K562 (cell line): ENCODE measurements at regions not wholly inside any gene's neighbourhood (a gene's known extent, or its start where the extent isn't known, plus 50 kb on each side); places are given as distances from the start of the nearest gene placed in this dataset.

Experiments
- ATAC-seq: fragments of 200-7000 bp; cut with Tn5 transposase; 3 replicates; pipeline ENCODE4 v1.9.1; 2020; ENCODE audit warnings: moderate library complexity
- BruUV-seq: library from RNA; stranded (reverse); fragments of 400-500 nt; replicated peaks from 2 replicates; lab custom pipeline; 2021; lab: Mats Ljungman, UMichigan
- CTCF ChIA-PET: fragments of 300-600 bp; formaldehyde crosslinking; extraction: SDS; loops from one replicate; lab custom pipeline; 2021; ENCODE audit warnings: low intra/inter-chr PET ratio; lab: Yijun Ruan, JAX
- POLR2A ChIA-PET: fragments of 300-600, 350-650 bp; sonication (Branson Sonifier 250); formaldehyde crosslinking; extraction: SDS; loops from one replicate; lab custom pipeline; 2021; ENCODE audit warnings: antibody characterized with exemption, inconsistent platforms; lab: Yijun Ruan, JAX
- DNase-seq, 4 experiments: peaks; one replicate each; pipeline versions ENCODE4 v3.0.0 to v3.0.0-alpha.2; 2011 to 2018; ENCODE audit warnings: low spot score in 3 of 4, mixed read lengths in 3 of 4; ENCODE audit errors: extremely low read depth in 1 of 4
- FAIRE-seq: peaks from 2 replicates; lab custom pipeline; 2011; peaks lifted over from hg19 to GRCh38; lab: Jason Lieb, UNC
- H2AFZ ChIP-seq: 2 replicates; pipeline ENCODE4 v1.6.0; 2011; ENCODE audit warnings: low read depth, low read length, control low read depth, inconsistent platforms
- H3K27ac ChIP-seq: fragments of 200-600 bp; 3 replicates; pipeline ENCODE4 v1.8.0; 2011; ENCODE audit warnings: low read depth, mild to moderate bottlenecking, control low read depth, inconsistent platforms, low read length, moderate library complexity, mixed read lengths; ENCODE audit errors: extremely low read depth
- H3K27me3 ChIP-seq, 2 experiments: fragments of 300-600 bp in 1 of 2; 2 replicates in 1 of 2; 3 replicates in 1 of 2; pipeline versions ENCODE4 v1.6.0 to v1.8.0; 2011; ENCODE audit warnings: inconsistent platforms in 2 of 2, low read length in 2 of 2, mild to moderate bottlenecking in 1 of 2, mixed read lengths in 1 of 2, moderate library complexity in 1 of 2; ENCODE audit not compliant: control insufficient read depth in 2 of 2, insufficient read depth in 2 of 2
- H3K36me3 ChIP-seq: fragments of 300-600 bp; 3 replicates; pipeline ENCODE4 v1.8.0; 2011; ENCODE audit warnings: mild to moderate bottlenecking, low read length, inconsistent platforms; ENCODE audit not compliant: control insufficient read depth, insufficient read depth
- H3K4me1 ChIP-seq, 2 experiments: fragments of 200-600 bp in 1 of 2; replicated peaks in 1 of 2; 2 replicates in 1 of 2; 3 replicates in 1 of 2; pipeline versions ENCODE4 v1.5.1 to v1.8.0; 2011; ENCODE audit warnings: inconsistent platforms in 2 of 2, low read length in 2 of 2, mild to moderate bottlenecking in 1 of 2, mixed read lengths in 1 of 2, moderate library complexity in 1 of 2; ENCODE audit not compliant: control insufficient read depth in 2 of 2, insufficient read depth in 2 of 2
- H3K4me2 ChIP-seq: 2 replicates; pipeline ENCODE4 v1.6.1; 2011; ENCODE audit warnings: low read length, control low read depth, inconsistent platforms, mixed read lengths; ENCODE audit not compliant: insufficient read depth
- H3K4me3 ChIP-seq: fragments of 200-600 bp; sonication (generic), shearing (Covaris generic); 2 replicates; pipeline ENCODE4 v1.5.1; 2016; ENCODE audit warnings: control low read depth, inconsistent platforms
- H3K79me2 ChIP-seq: fragments of 200-600 bp; 3 replicates; pipeline ENCODE4 v1.8.0; 2011; ENCODE audit warnings: low read length, inconsistent platforms; ENCODE audit not compliant: control insufficient read depth, insufficient read depth
- H3K9ac ChIP-seq, 2 experiments: 2 replicates each; pipeline versions ENCODE4 v1.6.0 to v1.6.1; 2011; ENCODE audit warnings: low read depth in 2 of 2, low read length in 2 of 2, control low read depth in 1 of 2, inconsistent platforms in 1 of 2, mild to moderate bottlenecking in 1 of 2, mixed read lengths in 1 of 2; ENCODE audit not compliant: insufficient read depth in 1 of 2
- H3K9me1 ChIP-seq: one replicate; pipeline ENCODE4 v1.6.0; 2011; ENCODE audit warnings: inconsistent platforms, mild to moderate bottlenecking, low read length, moderate library complexity; ENCODE audit not compliant: control insufficient read depth, insufficient read depth
- H3K9me3 ChIP-seq: replicated peaks from 2 replicates; pipeline ENCODE4 v1.5.1; 2011; ENCODE audit warnings: low read depth, low read length, inconsistent platforms; ENCODE audit not compliant: control insufficient read depth, insufficient read depth
- H4K20me1 ChIP-seq: replicated peaks from 2 replicates; pipeline ENCODE4 v1.6.1; 2011; ENCODE audit warnings: low read length, inconsistent platforms, mixed read lengths; ENCODE audit not compliant: control insufficient read depth, insufficient read depth
- ADNP ChIP-seq: fragments of 200-800 bp; sonication (Bioruptor generic); IDR thresholded peaks from 2 replicates; pipeline ENCODE4 v1.6.1; 2016; ENCODE audit warnings: missing genetic modification characterization, missing compliant biosample characterization
- CSDE1 ChIP-seq, 2 experiments: fragments of 450-650 bp; IDR thresholded peaks; 2 replicates each; pipeline ENCODE4 v1.6.1; 2016; ENCODE audit warnings: mild to moderate bottlenecking in 1 of 2
- HCFC1 ChIP-seq: IDR thresholded peaks from 2 replicates; pipeline ENCODE4 v1.6.1; 2012; ENCODE audit warnings: low read depth, low read length, improper control_type of control experiment
- KDM1A ChIP-seq, 2 experiments: fragments of 450-650 bp; IDR thresholded peaks; 2 replicates each; pipeline ENCODE4 v1.6.1; 2016; ENCODE audit warnings: mild to moderate bottlenecking in 2 of 2
- NFXL1 ChIP-seq: fragments of 450-650 bp; formaldehyde crosslinking; IDR thresholded peaks from 2 replicates; pipeline ENCODE4 v1.4.0; 2021; ENCODE audit warnings: mild to moderate bottlenecking
- PCBP2 ChIP-seq: fragments of 200-400 bp; formaldehyde crosslinking; IDR thresholded peaks from 2 replicates; pipeline ENCODE4 v1.6.1; 2018; ENCODE audit warnings: low read length, low read depth, mild to moderate bottlenecking, moderate library complexity; ENCODE audit not compliant: poor library complexity, severe bottlenecking
- PHF20 ChIP-seq: fragments of 450-650 bp; IDR thresholded peaks from 2 replicates; pipeline ENCODE4 v1.6.1; 2018; ENCODE audit not compliant: partially characterized antibody
- RBFOX2 ChIP-seq: fragments of 200-400 bp; formaldehyde crosslinking; IDR thresholded peaks from 2 replicates; pipeline ENCODE4 v1.6.1; 2017; ENCODE audit warnings: low read depth, mild to moderate bottlenecking, low read length, moderate library complexity
- SIN3A ChIP-seq, 2 experiments: fragments of 150-350 bp in 1 of 2; IDR thresholded peaks; 2 replicates each; pipeline ENCODE4 v1.6.1; 2011 to 2016; ENCODE audit warnings: borderline replicate concordance in 2 of 2, low read depth in 2 of 2, low read length in 2 of 2, mild to moderate bottlenecking in 2 of 2, moderate library complexity in 2 of 2; ENCODE audit not compliant: control insufficient read depth in 1 of 2
- SMARCB1 ChIP-seq: IDR thresholded peaks from 2 replicates; pipeline ENCODE4 v1.6.1; 2011; ENCODE audit warnings: improper control_type of control experiment, low read depth; ENCODE audit not compliant: insufficient read length
- SP2 ChIP-seq: IDR thresholded peaks from 2 replicates; pipeline ENCODE4 v1.6.1; 2011; ENCODE audit warnings: mild to moderate bottlenecking, low read depth, low read length, moderate library complexity; ENCODE audit not compliant: poor library complexity, severe bottlenecking; ENCODE audit errors: extremely low read depth
- ZNF146 ChIP-seq: IDR thresholded peaks from one replicate; pipeline ENCODE4 v1.6.1; 2018; ENCODE audit warnings: missing compliant biosample characterization; ENCODE audit not compliant: unreplicated experiment
- ZNF311 ChIP-seq: fragments of 250-450 bp; sonication (Bioruptor Pico); IDR thresholded peaks from 2 replicates; pipeline ENCODE4 v1.4.0; 2020; ENCODE audit warnings: mild to moderate bottlenecking, moderate library complexity
- WGBS: fragments of 100-300 bp; shearing (Covaris generic); methylation state at CpG from one replicate; pipeline ENCODE4 v1.1.6; 2016; ENCODE audit warnings: low coverage, mixed read lengths; ENCODE audit not compliant: insufficient coverage; ENCODE audit errors: missing lambda C conversion rate; 5-methylcytosine and 5-hydroxymethylcytosine counted together
- in situ Hi-C: fragments of 300-500 bp; cut with MboI; formaldehyde crosslinking; loops from 4 replicates; pipeline ENCODE4 v1.15.0; 2018; ENCODE audit warnings: inconsistent platforms, mixed read lengths
- intact Hi-C: fragments of 100-400 bp; cut with micrococcal nuclease; formaldehyde crosslinking; loops from 2 replicates; pipeline ENCODE4 v1.14.2; 2022
- TF ChIP-seq, protein P1 (sequence below): sonication (generic); formaldehyde crosslinking; IDR thresholded peaks from 2 replicates; pipeline ENCODE4 v1.8.0; 2022; ENCODE audit warnings: mild to moderate bottlenecking, missing genetic modification reagents, borderline replicate concordance
- TF ChIP-seq, protein P2 (sequence below), 2 experiments: fragments of 450-650 bp; conservative IDR thresholded peaks; 2 replicates each; pipeline ENCODE4 v1.6.1; 2017; ENCODE audit warnings: mild to moderate bottlenecking in 2 of 2, moderate library complexity in 2 of 2

- ChIA-PET CTCF (no interaction called here), POLR2A (no interaction called here)
- H2AFZ ChIP-seq, result no peak overlapping the region
- FAIRE-seq (no peak), DNase-seq (no peak), ATAC-seq (no peak)
- no peaks in the 10 kb centered on the region for H3K9me1 ChIP-seq
- H3K9me3 ChIP-seq, result no peaks in the 10 kb centered on the region
- H3K79me2 ChIP-seq, result no peaks in the 10 kb centered on the region
- no peaks in the 10 kb centered on the region for H4K20me1 ChIP-seq
- H3K4me1 ChIP-seq, result no peaks in the 10 kb centered on the region
- H3K36me3 ChIP-seq, result no peaks in the 10 kb centered on the region
- WGBS, result 0% methylated on average over 1 of the region's 1 CpG
- H3K27me3 ChIP-seq, result no peaks in the 10 kb centered on the region
- H3K4me2 ChIP-seq, result no peak overlapping the region
- TF ChIP-seq RBFOX2 (no peak), ZNF311 (CRISPR knock-in tag) (no peak), SIN3A (IDR thresholded peaks at IDR 0.05; ENCODE audit: borderline replicate concordance in 2 of 2, control insufficient read depth in 1 of 2, low read depth in 2 of 2, low read length in 2 of 2) (no peak), CSDE1 (IDR thresholded peaks at IDR 0.05) (no peak), NFXL1 (CRISPR knock-in tag) (no peak), SP2 (no peak), ADNP (tag) (no peak), PCBP2 (no peak), HCFC1 (no peak), PHF20 (no peak), KDM1A (IDR thresholded peaks at IDR 0.05) (no peak), SMARCB1 (no peak), ZNF146 (no peak)
- TF ChIP-seq, protein P1, sequence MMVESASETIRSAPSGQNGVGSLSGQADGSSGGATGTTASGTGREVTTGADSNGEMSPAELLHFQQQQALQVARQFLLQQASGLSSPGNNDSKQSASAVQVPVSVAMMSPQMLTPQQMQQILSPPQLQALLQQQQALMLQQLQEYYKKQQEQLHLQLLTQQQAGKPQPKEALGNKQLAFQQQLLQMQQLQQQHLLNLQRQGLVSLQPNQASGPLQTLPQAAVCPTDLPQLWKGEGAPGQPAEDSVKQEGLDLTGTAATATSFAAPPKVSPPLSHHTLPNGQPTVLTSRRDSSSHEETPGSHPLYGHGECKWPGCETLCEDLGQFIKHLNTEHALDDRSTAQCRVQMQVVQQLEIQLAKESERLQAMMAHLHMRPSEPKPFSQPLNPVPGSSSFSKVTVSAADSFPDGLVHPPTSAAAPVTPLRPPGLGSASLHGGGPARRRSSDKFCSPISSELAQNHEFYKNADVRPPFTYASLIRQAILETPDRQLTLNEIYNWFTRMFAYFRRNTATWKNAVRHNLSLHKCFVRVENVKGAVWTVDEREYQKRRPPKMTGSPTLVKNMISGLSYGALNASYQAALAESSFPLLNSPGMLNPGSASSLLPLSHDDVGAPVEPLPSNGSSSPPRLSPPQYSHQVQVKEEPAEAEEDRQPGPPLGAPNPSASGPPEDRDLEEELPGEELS, result no peak
- TF ChIP-seq, protein P2, sequence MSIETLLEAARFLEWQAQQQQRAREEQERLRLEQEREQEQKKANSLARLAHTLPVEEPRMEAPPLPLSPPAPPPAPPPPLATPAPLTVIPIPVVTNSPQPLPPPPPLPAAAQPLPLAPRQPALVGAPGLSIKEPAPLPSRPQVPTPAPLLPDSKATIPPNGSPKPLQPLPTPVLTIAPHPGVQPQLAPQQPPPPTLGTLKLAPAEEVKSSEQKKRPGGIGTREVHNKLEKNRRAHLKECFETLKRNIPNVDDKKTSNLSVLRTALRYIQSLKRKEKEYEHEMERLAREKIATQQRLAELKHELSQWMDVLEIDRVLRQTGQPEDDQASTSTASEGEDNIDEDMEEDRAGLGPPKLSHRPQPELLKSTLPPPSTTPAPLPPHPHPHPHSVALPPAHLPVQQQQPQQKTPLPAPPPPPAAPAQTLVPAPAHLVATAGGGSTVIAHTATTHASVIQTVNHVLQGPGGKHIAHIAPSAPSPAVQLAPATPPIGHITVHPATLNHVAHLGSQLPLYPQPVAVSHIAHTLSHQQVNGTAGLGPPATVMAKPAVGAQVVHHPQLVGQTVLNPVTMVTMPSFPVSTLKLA (conservative IDR thresholded peaks at IDR 0.05), result no peak
- no peak overlapping the region for H3K27ac ChIP-seq
- H3K4me3 ChIP-seq, result no peak overlapping the region
- H3K9ac ChIP-seq, result no peak overlapping the region
- BruUV-seq, result no TSS peak
- in situ Hi-C loops (no loop called here), intact Hi-C loops (no loop called here)
These were observed 469.7 kb downstream of the CDH2 start for GRCh38 chr18:27707201-27707600.
